ENCODE measurements at regions not wholly inside any gene's neighbourhood (a gene's known extent, or its start where the extent isn't known, plus 50 kb on each side); places are given as distances from the start of the nearest gene placed in this dataset.
"Not testable (repeated sequence)": the region's sequence is repeated elsewhere in the genome, so short reads cannot be mapped to it uniquely, and the experiment has no call there.

DNA sequence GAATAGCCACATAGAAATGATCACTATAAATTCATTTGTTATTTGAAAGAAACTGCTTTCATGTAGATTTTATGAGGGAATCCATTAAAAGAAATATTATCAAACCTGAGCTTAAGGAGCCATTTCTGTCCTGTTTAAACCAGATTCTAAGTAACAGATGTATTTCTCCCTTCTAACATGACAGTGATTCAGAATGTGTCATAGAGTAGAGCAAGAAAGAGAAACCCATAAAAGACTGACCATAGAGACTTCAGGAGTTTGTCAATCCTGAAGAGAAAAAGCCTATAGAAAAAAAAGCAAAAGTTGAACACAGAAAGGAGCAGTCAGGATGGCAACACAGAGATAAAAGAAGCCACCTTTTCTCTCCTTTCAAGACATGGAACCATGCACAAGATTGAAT lies 390.6 kb downstream of the PRIM2 start:
- DNase-seq (ENCODE audit: low read depth); H3K4me3 ChIP-seq (replicated peaks; ENCODE audit: low read depth, low read length): not testable (repeated sequence)

DNA sequence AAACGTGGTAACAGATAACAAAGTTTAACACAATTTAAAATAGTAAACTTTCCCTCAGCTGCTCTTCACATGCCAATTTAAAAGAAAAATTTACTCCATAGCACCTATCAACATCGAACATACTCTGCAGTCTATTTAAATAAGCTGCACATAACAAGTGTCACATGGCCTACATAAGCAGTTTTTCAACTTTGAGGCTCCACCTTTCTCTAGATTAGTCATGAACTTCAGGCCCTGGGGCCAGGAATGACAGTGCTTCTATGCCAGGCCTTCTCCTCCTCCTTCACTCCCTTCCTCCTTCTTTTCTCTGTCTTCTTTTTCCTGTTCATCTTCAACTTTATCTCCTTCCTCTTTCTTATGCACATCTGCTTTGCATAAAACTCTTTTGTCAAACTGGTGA lies 405.1 kb downstream of the PRIM2 start:
- peak; percentile 1 for DNase-seq (ENCODE audit: low read depth)
- not testable (repeated sequence) for H3K4me3 ChIP-seq (replicated peaks; ENCODE audit: low read depth, low read length)

DNA sequence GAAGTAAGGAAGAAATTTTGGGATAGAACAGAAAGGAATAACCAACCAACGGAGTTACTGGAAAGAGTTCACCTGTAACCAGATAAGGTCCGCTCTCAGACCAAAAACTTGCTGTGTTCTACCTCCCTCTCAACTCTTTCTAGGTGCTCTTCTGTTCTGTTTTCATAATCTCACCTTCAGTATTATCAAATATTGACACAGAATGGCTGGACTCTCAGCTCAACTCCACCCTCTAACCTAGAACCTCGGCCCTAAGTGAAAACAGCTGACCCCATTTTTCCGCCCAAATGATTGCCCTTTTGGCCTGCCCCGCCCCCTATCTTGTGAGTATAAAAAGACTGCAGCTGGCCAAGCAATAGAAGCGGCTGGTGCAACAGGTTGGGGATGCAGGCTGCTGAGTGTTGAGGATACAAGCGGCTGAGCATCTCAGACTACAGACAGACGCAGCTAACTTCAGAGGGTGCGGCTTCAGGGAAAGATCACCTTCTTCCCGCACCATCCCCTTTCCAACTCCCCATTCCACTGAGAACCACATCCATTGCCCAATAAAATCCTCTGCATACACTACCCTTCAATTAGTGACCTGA lies 406.5 kb downstream of the PRIM2 start:
- not testable (repeated sequence) for DNase-seq (ENCODE audit: low read depth); H3K4me3 ChIP-seq (replicated peaks; ENCODE audit: low read depth, low read length)

DNA sequence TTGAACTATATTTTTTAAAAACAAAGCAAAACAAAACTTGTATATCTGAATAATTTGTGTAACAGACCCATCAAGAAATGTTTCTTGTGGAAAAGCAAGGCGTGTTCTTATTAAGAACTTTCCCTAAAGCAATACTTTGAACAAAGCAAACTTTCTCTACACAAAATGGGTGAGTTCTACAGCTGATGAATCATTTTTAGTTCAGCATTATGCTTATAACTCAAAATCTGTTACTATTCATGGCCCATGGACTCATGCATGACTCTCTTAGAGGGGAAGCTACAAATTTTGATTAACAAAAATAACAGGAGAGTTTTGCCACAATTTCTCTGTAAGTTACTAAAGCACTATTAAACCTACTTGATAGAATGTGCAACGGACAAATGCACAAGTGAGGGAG lies 412.0 kb downstream of the PRIM2 start:
- not testable (repeated sequence) for DNase-seq (ENCODE audit: low read depth); H3K4me3 ChIP-seq (replicated peaks; ENCODE audit: low read depth, low read length)

DNA sequence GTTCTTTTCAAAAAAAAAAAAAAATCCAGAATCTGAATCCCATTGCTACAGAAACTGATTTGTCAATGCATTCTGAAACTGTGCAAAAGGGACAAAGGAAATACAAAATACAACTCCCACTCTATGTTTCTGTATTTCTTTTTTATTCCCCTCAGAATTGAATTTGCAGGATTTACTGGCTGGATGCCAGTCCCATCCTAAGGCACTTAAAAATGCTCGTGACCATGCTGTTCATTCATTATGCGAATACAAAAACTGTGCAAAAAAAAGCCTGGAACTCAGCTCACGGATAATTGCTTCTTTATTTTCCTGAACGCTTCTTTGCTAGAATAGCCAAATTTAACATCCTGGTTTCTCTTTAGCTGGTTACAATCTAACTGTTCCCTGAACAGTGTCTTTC lies 413.3 kb downstream of the PRIM2 start:
- H3K4me3 ChIP-seq (replicated peaks; ENCODE audit: low read depth, low read length); DNase-seq (ENCODE audit: low read depth): not testable (repeated sequence)

DNA sequence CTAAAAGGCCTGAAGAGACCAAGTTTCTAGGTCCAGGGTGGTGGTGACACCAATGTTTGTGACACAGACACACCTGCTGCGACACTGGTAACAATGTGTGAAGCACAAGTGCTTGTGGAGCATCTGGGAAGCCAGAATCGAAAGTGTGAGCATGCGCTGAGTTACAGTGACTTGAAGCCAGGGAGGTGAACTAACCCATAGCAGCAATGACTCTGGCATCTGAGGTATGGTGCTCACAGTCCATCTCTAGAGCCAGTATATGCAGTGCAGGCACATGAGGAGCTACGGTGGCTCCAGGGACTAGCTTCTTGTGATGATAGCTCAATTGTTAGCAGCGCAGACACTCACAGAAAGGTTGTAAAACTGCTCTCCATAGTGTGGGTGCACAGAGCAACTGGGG lies 430.3 kb downstream of the PRIM2 start:
- H3K4me3 ChIP-seq (replicated peaks; ENCODE audit: low read depth, low read length); DNase-seq (ENCODE audit: low read depth): not testable (repeated sequence)

DNA sequence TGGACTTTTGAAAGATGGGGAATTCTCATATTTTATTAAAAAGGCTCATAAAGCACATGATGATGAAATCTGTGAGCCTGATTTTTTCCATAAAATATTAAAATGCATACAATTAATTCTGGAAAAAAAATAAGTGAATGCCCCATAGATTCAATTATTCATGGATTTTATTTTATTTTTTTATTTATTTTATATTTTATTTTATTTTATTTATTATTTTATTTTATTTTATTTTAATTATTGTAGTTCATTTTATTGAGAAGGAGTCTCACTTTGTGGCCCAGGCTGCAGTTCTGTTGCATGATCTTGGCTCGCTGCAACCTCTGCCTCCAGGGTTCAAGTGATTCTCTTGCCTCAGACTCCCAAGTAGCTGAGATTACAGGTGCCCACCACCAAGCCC lies 442.4 kb downstream of the PRIM2 start:
- DNase-seq (ENCODE audit: low read depth); H3K4me3 ChIP-seq (replicated peaks; ENCODE audit: low read depth, low read length): not testable (repeated sequence)

DNA sequence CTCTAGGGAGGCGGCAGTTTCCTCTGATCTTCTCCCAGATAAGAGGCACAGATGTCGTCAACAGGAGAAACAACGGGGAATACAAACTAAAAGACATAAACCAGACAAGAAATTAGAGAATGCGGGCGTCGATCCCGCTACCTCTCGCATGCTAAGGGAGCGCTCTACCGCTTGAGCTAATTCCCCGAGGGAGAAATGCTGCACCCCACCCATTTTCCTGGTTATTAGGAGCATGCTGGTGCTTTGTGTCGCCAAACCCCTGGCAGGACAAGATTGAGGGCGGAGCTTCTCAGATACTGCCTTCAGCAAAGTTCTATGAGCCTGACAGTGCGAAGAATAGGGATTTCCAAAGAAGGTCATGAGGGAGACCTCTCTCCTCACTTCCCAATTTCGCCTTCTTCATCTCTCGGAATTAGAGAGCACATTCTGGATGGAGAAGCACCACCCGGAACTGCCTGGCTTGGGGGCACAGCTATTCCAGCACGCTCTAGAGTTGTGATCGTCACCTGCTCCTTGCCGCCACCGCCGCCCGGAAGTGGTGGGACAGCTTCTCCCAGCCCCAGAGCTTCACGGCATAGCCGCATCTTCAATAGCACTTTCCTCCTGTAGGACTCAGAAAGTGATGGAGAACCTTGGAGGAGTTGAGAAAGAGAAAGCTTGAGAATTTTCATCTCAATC lies 475.4 kb downstream of the PRIM2 start:
- not testable (repeated sequence) for H3K4me3 ChIP-seq (replicated peaks; ENCODE audit: low read depth, low read length); DNase-seq (ENCODE audit: low read depth)

DNA sequence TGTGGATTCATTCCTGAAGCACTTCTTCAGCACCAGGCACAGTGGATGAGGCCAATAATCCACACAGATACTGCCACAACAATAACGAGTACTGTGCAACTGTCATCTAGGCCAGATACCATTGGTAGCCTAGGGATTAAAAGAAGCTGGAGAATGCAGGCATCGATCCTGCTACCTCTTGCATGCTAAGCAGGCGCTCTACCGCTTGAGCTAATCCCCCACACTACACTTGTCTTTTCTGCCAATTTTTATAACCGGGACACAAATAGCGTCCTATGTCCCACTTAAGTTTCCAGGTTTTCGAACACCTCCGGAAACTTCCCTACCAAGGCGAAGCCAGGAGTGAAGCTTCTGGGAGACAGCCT lies 475.9 kb downstream of the PRIM2 start:
- not testable (repeated sequence) for DNase-seq (ENCODE audit: low read depth); H3K4me3 ChIP-seq (replicated peaks; ENCODE audit: low read depth, low read length)

DNA sequence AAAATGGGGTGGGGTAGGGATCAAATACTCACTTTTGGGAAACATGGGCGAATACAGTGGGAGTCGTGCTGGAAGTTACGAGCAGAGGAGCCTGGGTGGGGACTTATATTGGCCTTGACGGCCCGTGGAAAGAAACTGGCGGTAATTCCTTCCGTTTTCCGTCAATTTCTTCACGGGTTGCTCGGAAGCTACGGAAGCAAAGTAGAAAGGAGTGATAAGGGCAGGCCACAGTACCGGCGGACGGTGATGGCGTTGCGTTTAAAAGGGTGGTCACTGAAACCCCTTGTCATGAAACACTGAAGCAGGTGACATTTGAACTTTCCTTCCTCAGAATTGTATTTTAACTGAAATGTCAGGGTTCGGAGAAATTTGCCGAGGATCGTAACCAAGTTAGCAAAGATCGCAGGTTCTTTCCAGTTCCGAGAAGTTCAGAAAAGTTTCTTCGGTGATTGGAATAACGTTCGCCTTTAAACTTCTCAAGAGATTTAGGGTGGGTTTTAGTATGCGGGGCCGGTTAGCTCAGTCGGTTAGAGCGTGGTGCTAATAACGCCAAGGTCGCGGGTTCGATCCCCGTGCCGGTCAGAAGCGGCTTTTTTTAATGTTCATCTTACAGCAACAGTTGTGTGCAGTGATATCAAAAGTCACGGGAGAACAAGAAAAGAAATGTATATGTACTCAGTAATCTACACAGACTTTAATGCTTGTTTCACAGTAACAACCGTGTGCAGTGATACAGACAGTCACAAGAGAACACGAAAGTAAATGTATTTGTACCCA lies 482.5 kb downstream of the PRIM2 start:
- peak overlapping the region; percentile 37 for H3K4me3 ChIP-seq (replicated peaks; ENCODE audit: low read depth, low read length)
- peak; percentile 33 for DNase-seq (ENCODE audit: low read depth)

DNA sequence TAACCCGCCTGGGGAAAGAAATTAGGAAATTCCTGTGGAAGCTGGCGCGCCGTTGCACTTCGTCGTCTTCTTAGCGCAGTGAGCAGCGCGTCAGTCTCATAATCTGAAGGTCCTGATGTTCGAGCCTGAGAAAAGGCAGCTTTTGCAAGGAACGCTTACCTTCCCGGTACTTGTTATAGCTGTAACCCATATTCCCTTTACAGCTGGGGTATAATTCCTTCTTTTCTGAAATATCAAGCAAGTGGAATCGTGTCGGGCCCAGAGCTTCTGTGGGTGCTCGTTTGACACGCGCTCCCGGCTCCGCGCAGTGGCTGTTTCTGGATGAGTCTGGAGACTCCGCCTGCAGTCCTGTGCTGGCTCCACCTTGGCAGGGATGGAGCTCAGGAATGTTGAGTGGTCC lies 491.2 kb downstream of the PRIM2 start:
- not testable (repeated sequence) for H3K4me3 ChIP-seq (replicated peaks; ENCODE audit: low read depth, low read length)
- peak; percentile 32 for DNase-seq (ENCODE audit: low read depth)

DNA sequence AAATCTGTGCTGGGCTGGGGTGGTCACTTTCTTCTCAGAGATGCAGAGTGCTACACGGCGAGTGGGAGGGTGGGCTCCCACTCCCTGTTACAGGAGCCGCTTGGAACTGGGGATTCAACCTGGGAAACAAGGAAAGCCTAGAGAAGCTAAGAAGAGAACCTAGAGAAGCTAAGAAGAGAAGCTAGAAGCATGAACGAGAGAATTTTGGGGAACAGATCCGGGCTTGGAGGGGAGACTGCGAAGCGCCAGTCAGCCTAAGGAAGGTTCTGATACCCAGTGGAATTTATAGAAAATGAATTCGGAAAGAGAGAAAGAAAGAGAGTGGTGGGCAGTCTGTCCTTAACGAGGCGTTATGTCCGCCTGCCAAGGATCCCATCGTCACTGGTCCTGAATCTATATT lies 492.0 kb downstream of the PRIM2 start:
- H3K4me3 ChIP-seq (replicated peaks; ENCODE audit: low read depth, low read length); DNase-seq (ENCODE audit: low read depth): not testable (repeated sequence)

DNA sequence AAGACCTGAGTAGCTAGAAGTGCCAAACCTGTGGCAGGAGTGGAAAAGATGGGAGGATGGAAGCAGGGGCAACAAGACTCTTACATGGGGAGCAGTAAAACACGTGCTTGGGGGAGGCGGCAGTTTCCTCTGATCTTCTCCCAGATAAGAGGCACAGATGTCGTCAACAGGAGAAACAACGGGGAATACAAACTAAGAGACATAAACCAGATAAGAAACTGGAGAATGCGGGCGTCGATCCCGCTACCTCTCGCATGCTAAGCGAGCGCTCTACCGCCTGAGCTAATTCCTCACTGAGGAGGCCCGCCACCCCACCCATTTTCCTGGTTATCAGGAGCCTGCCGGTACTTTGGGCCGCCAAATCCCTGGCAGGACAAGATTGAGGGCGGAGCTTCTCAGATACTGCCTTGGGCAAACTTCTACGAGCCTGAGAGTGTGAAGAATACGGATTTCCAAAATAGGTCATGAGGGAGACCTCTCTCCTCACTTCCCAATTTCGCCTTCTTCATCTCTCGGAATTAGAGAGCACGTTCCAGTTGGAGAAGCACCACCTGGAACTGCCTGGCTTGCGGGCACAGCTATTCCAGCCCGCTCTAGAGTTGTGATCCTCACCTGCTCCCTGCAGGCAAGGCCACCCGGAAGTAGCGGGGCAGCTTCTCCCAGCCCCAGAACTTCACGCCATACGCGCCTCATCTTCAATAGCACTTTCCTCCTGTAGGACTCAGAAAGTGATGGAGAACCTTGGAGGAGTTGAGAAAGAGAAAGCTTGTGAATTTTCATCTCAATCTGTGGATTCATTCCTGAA lies 496.0 kb downstream of the PRIM2 start:
- not testable (repeated sequence) for H3K4me3 ChIP-seq (replicated peaks; ENCODE audit: low read depth, low read length); DNase-seq (ENCODE audit: low read depth)

DNA sequence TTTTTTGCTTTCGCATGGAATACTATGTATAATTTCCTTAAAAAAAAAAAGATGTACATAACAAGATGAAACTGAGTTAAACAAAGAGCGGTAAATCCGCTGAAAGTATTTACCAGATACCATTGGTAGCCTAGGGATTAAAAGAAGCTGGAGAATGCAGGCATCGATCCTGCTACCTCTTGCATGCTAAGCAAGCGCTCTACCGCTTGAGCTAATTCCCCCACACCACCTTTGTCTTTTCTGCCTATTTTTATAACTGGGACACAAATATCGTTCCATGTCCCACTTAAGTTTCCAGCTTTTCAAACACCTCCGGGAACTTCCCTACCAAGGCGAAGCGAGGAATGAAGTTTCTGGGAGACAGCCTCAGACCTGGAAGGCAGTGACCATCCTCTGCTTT lies 498.4 kb downstream of the PRIM2 start:
- not testable (repeated sequence) for DNase-seq (ENCODE audit: low read depth); H3K4me3 ChIP-seq (replicated peaks; ENCODE audit: low read depth, low read length)

DNA sequence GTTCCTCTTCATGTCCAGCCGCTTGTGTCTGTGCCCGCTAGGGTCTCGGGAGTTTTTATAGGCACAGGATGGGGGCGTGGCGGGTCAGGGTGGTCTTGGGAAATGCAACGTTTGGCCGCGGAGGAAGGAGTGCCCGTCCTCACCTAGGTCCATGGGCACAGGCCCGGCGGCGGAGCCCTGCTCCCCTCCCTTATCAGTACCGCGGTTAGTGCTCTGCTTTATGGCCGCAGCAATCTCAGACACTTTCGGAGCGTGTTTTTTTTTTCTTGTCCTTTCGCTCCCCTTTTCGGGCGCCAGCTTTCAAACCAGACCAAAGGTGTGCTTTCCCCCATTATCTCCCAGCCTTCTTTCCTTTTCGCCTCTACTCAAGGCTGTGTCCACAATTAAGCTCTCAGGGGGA lies 503.9 kb downstream of the PRIM2 start:
- DNase-seq (ENCODE audit: low read depth); H3K4me3 ChIP-seq (replicated peaks; ENCODE audit: low read depth, low read length): not testable (repeated sequence)

DNA sequence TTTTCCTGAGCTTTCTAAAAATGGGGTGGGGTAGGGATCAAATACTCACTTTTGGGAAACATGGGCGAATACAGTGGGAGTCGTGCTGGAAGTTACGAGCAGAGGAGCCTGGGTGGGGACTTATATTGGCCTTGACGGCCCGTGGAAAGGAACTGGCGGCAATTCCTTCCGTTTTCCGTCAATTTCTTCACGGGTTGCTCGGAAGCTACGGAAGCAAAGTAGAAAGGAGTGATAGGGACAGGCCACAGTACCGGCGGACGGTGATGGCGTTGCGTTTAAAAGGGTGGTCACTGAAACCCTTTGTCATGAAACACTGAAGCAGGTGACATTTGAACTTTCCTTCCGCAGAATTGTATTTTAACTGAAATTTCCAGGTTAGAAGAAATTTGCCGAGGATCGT lies 505.0 kb downstream of the PRIM2 start:
- not testable (repeated sequence) for DNase-seq (ENCODE audit: low read depth); H3K4me3 ChIP-seq (replicated peaks; ENCODE audit: low read depth, low read length)
